Immature natural killer cell (primary cell): ENCODE measurements at regions not wholly inside any gene's neighbourhood (a gene's known extent, or its start where the extent isn't known, plus 50 kb on each side); places are given as distances from the start of the nearest gene placed in this dataset.
A peak's percentile ranks its signal among the peaks of the same experiment; 100 is the strongest.
"Not testable (repeated sequence)": the region's sequence is repeated elsewhere in the genome, so short reads cannot be mapped to it uniquely, and the experiment has no call there.

Source experiments
- DNase-seq, 3 donors: peaks; one replicate each; pipeline ENCODE4 v3.0.0; 2022; ENCODE audit warnings: mixed read lengths in 1 of 3
- H3K27ac Mint-ChIP-seq, 6 donors: one replicate each; pipeline ENCODE4 v1.8.0; 2020; ENCODE audit warnings: mixed read lengths in 6 of 6, mild to moderate bottlenecking in 5 of 6, inconsistent platforms in 4 of 6, moderate library complexity in 3 of 6
- H3K27me3 Mint-ChIP-seq, 3 donors: one replicate each; pipeline ENCODE4 v1.8.0; 2020 to 2021; ENCODE audit warnings: low read depth in 3 of 3, mild to moderate bottlenecking in 3 of 3, mixed read lengths in 3 of 3, moderate library complexity in 3 of 3, inconsistent platforms in 1 of 3
- H3K36me3 Mint-ChIP-seq, 3 donors: one replicate each; pipeline ENCODE4 v1.8.0; 2020; ENCODE audit warnings: mixed read lengths in 3 of 3, inconsistent platforms in 2 of 3, mild to moderate bottlenecking in 2 of 3
- H3K4me1 Mint-ChIP-seq, 2 donors: one replicate each; pipeline ENCODE4 v1.8.0; 2020; ENCODE audit warnings: inconsistent platforms in 2 of 2, mild to moderate bottlenecking in 2 of 2, mixed read lengths in 2 of 2, moderate library complexity in 1 of 2
- H3K4me3 Mint-ChIP-seq, 5 donors: one replicate each; pipeline ENCODE4 v1.8.0; 2020; ENCODE audit warnings: mild to moderate bottlenecking in 5 of 5, mixed read lengths in 5 of 5, inconsistent platforms in 3 of 5, moderate library complexity in 3 of 5
- H3K9me3 Mint-ChIP-seq, 6 donors: one replicate each; pipeline ENCODE4 v1.8.0; 2020; ENCODE audit warnings: mild to moderate bottlenecking in 6 of 6, mixed read lengths in 6 of 6, inconsistent platforms in 4 of 6, moderate library complexity in 3 of 6

DNA sequence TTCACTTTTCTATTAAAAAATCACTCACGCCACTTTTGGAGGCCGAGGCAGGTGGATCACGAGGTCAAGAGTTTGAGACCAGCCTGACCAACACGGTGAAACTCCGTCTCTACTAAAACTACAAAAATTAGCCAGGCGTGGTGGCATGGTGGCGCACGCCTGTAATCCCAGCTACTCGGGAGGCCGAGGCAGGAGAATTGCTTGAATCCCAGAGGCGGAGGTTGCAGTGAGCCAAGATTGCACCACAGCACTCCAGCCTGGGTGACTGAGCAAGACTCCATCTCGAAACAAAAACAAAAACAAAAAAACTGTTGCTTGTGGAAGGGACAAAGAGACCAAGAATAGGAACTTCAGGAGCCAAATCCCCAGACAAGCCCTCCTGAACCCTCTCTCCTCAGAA lies 63.7 kb downstream of the RBFOX3 start:
- H3K27me3 Mint-ChIP-seq, H3K27ac Mint-ChIP-seq, H3K36me3 Mint-ChIP-seq, H3K9me3 Mint-ChIP-seq, DNase-seq, H3K4me3 Mint-ChIP-seq: not testable (repeated sequence)
- H3K4me1 Mint-ChIP-seq: peaks cover 0 to 14% of the 10 kb centered on the region in 2 donors

- no peak overlapping the region for H3K4me3 Mint-ChIP-seq
- peaks cover 0 to 6% (median 0%) of the 10 kb centered on the region in 3 donors for H3K36me3 Mint-ChIP-seq
- H3K4me1 Mint-ChIP-seq: peaks cover 0 to 14% of the 10 kb centered on the region in 2 donors
- peaks cover 2 to 4% (median 2%) of the 10 kb centered on the region in 3 donors for H3K27me3 Mint-ChIP-seq
- H3K27ac Mint-ChIP-seq: peak overlapping the region in 1 of 6 donors; percentile 14
- H3K9me3 Mint-ChIP-seq: no peaks in the 10 kb centered on the region
- DNase-seq: no peak
Measured at GRCh38 chr17:79546386-79546785, 64.5 kb downstream of the RBFOX3 start.

GRCh38 chr17:79545251-79546005 lies 65.4 kb downstream of the RBFOX3 start:
- no peak overlapping the region for H3K4me3 Mint-ChIP-seq
- H3K4me1 Mint-ChIP-seq: peaks cover 0 to 14% of the 10 kb centered on the region in 2 donors
- H3K9me3 Mint-ChIP-seq: no peaks in the 10 kb centered on the region
- H3K27me3 Mint-ChIP-seq: peaks cover 2 to 4% (median 2%) of the 10 kb centered on the region in 3 donors
- H3K27ac Mint-ChIP-seq: no peak overlapping the region
- peaks cover 0 to 6% (median 0%) of the 10 kb centered on the region in 3 donors for H3K36me3 Mint-ChIP-seq
- no peak for DNase-seq

DNA sequence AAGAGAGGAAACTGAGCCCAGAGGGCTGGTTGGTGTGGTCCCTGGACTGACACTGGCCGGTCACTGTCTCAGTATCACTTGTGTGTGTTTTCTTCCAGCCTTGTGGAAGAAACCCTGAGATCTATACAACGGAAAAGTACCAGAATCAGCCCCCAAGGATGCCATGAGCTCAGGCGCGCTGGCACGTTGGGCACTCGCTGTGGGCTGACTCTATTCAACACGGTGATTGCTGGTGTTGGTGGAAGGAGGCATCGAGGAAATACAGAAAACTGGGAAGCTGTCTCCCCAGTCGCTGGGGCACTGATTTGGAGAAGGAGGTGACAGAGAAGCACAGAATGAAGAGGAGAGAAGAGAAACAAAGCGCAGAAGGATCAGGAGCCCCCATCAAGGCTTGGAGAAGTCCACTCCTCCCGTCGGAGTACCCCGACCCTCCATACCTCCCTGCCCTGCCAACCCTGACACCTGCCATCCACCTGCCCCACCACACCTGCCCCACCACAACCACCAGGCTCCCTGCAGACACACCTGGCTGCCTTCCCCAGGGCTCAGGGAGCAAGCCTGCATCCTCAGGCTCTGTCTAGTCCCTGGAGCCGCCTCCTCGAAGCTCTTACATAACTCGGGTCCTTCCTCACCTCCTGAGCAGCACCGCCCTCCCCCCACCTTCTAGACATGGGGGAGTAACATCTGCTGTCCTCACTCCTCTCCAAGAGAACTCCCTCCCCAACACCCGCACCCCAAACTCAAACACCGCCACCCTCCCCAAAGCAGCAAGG lies 66.5 kb downstream of the RBFOX3 start:
- peaks cover 0 to 3% (median 0%) of the 10 kb centered on the region in 3 donors for H3K36me3 Mint-ChIP-seq
- H3K4me1 Mint-ChIP-seq: peaks cover 0 to 14% of the 10 kb centered on the region in 2 donors
- DNase-seq: no peak
- H3K4me3 Mint-ChIP-seq: no peak overlapping the region
- peak overlapping the region in 1 of 6 donors; percentile 58 for H3K27ac Mint-ChIP-seq
- no peaks in the 10 kb centered on the region for H3K9me3 Mint-ChIP-seq
- peaks cover 0 to 2% (median 2%) of the 10 kb centered on the region in 3 donors for H3K27me3 Mint-ChIP-seq

GRCh38 chr17:79543531-79543930 lies 67.3 kb downstream of the RBFOX3 start:
- Mint-ChIP-seq H3K27me3 (peaks cover 0 to 4% (median 2%) of the 10 kb centered on the region in 3 donors), H3K27ac (peak overlapping the region in 1 of 6 donors; percentile 49), H3K36me3 (peaks cover 0 to 3% (median 0%) of the 10 kb centered on the region in 3 donors), H3K4me1 (peaks cover 0 to 11% of the 10 kb centered on the region in 2 donors), H3K4me3 (no peak overlapping the region), H3K9me3 (no peaks in the 10 kb centered on the region)
- DNase-seq: no peak

- H3K27me3 Mint-ChIP-seq: peaks cover 0 to 4% (median 0%) of the 10 kb centered on the region in 3 donors
- no peaks in the 10 kb centered on the region for H3K9me3 Mint-ChIP-seq
Measured at GRCh38 chr17:79542718-79543117, 68.1 kb downstream of the RBFOX3 start.

DNA sequence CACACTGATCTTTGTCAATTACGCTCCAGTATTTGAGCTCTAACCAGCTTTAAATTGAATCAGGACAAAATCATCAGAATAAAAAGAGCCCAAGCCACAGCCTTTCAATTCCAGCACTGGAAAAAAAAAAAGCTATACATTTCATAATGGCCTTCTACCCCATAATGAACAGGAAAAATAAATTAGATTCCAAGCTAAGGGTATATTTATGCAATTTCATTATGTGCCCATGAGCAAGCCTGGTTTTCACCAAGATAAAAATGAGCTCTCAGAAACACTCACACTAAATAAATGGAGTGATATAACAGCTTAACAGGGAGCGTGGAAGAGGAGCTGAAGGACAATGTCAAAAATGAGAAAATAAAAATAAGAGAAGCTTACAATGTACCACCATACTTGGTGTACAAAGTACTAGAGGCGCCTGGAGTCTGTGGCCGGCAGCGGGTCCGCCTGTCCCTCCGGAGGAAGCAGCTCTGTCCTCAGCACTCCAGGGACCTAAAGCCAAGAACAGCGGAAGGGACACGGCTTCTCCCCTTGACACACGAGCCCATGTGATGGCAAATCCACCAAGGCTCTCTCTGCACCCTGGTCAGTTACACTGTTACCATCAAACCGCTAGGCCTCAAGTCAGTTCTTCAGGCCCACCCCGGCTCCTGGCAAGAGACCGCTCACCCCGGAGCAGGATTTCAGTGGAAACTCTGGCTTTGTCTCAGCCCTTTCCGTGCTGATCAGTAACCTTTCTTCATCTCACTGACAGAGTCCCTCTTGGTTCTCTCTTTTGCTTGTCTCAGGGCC lies 69.6 kb downstream of the RBFOX3 start:
- Mint-ChIP-seq H3K9me3 (no peaks in the 10 kb centered on the region), H3K27me3 (peaks cover 0 to 2% (median 0%) of the 10 kb centered on the region in 3 donors), H3K36me3 (peaks cover 0 to 5% (median 0%) of the 10 kb centered on the region in 3 donors), H3K4me1 (peaks cover 0 to 13% of the 10 kb centered on the region in 2 donors), H3K4me3 (no peak overlapping the region), H3K27ac (no peak overlapping the region)
- no peak for DNase-seq

More at GRCh38 chr17:79542718-79543117, 68.1 kb downstream of the RBFOX3 start:
- Mint-ChIP-seq H3K27ac (no peak overlapping the region), H3K4me3 (no peak overlapping the region), H3K4me1 (peaks cover 0 to 11% of the 10 kb centered on the region in 2 donors), H3K36me3 (peaks cover 0 to 5% (median 0%) of the 10 kb centered on the region in 3 donors)
- DNase-seq: no peak

- Mint-ChIP-seq H3K4me3 (no peak overlapping the region), H3K36me3 (peaks cover 0 to 5% (median 0%) of the 10 kb centered on the region in 3 donors), H3K4me1 (peaks cover 0 to 13% of the 10 kb centered on the region in 2 donors), H3K27ac (peak overlapping the region in 1 of 6 donors; percentile 22), H3K27me3 (peaks cover 0 to 2% (median 0%) of the 10 kb centered on the region in 3 donors), H3K9me3 (no peaks in the 10 kb centered on the region)
- no peak for DNase-seq
Measured at GRCh38 chr17:79539944-79540705, 70.7 kb downstream of the RBFOX3 start.

DNA sequence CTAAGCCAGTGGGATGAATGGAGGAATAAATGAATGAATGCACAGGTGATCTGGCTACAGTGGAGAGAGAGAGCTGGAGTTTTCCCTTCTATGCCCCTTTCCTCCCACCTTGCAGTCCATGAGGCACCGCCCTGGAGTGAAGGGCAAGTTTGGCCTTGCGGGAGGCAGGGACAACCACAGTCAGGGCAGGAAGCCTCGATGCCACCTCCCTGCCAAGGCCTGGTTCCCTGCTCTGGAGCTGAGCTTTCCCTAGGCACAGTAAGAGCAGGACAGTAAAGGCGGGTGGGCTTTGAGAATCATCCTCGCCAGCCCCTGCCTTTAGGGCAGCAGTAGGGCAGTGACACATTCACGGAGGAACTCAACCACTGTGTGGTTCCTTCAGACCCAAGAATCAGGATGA lies 72.6 kb downstream of the RBFOX3 start:
- Mint-ChIP-seq H3K4me1 (peaks cover 0 to 7% of the 10 kb centered on the region in 2 donors), H3K4me3 (no peak overlapping the region), H3K27ac (no peak overlapping the region), H3K9me3 (no peaks in the 10 kb centered on the region), H3K36me3 (peaks cover 0 to 5% (median 0%) of the 10 kb centered on the region in 3 donors), H3K27me3 (peaks cover 0 to 2% (median 2%) of the 10 kb centered on the region in 3 donors)
- no peak for DNase-seq

DNA sequence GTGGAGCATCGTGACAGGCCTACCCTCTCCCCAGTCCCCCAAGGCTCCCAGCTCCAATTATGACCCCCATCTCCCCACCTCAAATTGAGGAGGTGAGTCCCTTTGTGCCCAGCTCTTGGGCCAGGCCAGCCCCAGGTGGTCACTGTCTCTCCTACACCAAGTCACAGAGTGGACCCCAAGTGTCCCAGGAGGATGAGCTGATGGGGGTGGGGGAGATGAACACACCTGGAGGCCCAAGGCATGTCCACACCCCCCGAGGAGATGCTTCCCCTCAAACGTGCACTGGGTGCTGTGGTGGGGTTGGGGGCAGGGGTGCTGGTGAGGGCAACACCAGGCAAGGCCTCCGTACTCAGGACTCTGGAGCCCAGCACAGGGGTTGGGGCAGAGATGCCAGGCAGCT lies 73.2 kb downstream of the RBFOX3 start:
- Mint-ChIP-seq H3K9me3 (no peaks in the 10 kb centered on the region), H3K4me1 (peaks cover 0 to 2% of the 10 kb centered on the region in 2 donors), H3K36me3 (peaks cover 0 to 5% (median 0%) of the 10 kb centered on the region in 3 donors), H3K27ac (peak overlapping the region in 1 of 6 donors; percentile 40), H3K4me3 (no peak overlapping the region), H3K27me3 (peaks cover 0 to 2% (median 2%) of the 10 kb centered on the region in 3 donors)
- DNase-seq: no peak

DNA sequence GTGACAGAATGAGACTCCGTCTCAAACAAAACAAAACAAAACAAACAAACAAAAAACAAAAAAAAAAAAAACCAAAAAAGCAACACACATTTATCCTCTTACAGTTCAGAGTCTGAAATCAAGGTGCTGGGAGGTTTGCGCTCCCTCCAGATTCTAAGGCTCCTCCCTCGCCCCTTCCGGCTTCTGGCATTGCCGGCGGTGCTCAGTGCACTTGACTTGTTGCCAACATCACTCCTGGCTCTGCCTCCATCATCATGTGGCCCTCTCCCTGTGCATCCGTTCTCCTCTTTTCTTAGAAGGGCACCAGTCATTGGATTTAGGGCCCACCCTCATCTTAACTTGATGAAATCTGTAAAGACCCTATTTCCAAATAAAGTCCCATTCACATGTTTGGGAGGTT lies 73.8 kb downstream of the RBFOX3 start:
- H3K9me3 Mint-ChIP-seq: no peaks in the 10 kb centered on the region
- H3K27me3 Mint-ChIP-seq: peaks cover 0 to 2% (median 2%) of the 10 kb centered on the region in 3 donors
- no peak for DNase-seq
- H3K4me1 Mint-ChIP-seq: peaks cover 0 to 2% of the 10 kb centered on the region in 2 donors
- H3K36me3 Mint-ChIP-seq: peaks cover 0 to 5% (median 0%) of the 10 kb centered on the region in 3 donors
- no peak overlapping the region for H3K4me3 Mint-ChIP-seq
- H3K27ac Mint-ChIP-seq: no peak overlapping the region

- Mint-ChIP-seq H3K36me3 (peaks cover 0 to 5% (median 0%) of the 10 kb centered on the region in 3 donors), H3K4me1 (peaks cover 0 to 2% of the 10 kb centered on the region in 2 donors), H3K27ac (no peak overlapping the region), H3K4me3 (no peak overlapping the region), H3K9me3 (no peaks in the 10 kb centered on the region), H3K27me3 (peaks cover 0 to 2% (median 2%) of the 10 kb centered on the region in 3 donors)
- no peak for DNase-seq
Measured at GRCh38 chr17:79536212-79536840, 74.5 kb downstream of the RBFOX3 start.
